ENCODE measurements at regions not wholly inside any gene's neighbourhood (a gene's known extent, or its start where the extent isn't known, plus 50 kb on each side); places are given as distances from the start of the nearest gene placed in this dataset.
A peak's percentile ranks its signal among the peaks of the same experiment; 100 is the strongest.
"Not testable (repeated sequence)": the region's sequence is repeated elsewhere in the genome, so short reads cannot be mapped to it uniquely, and the experiment has no call there.

DNA sequence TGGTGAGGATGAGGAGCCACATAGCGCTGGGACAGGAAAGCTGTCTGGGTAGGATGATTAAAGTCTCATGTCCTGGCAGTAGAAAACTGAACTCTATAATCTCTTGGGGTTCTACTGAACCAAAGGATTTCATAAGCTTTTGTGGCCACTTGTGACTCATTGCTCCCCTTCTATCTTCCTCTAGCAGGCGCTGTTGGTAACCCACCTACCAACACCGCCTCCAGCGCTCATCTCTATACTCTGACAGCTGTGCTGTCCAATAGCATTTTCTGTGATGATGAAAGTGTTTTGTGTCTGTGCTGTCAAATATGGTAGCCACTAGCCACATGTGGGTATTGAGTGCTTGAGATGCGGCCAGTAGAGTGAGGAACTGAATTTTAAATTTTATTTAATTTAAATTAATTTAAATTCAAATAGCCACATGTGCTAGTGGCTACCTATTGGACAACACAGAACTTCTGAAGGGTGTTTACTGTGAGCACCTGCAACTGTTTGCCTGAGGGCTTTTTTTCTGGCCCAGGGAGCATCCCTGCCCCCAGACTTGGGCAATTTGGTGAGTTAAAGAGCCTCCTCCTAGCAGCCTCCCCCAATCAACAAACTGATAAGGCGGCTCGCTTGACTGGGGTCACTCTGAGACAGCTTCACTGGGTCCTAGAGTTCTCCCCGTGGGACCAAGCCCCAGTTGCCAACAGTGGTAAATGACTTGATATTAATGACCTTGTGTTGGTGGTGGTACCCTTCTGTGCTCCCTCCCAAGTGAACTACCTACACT lies 169.2 kb upstream of the ATP6AP2 start:
- DNase-seq, result no peak

DNA sequence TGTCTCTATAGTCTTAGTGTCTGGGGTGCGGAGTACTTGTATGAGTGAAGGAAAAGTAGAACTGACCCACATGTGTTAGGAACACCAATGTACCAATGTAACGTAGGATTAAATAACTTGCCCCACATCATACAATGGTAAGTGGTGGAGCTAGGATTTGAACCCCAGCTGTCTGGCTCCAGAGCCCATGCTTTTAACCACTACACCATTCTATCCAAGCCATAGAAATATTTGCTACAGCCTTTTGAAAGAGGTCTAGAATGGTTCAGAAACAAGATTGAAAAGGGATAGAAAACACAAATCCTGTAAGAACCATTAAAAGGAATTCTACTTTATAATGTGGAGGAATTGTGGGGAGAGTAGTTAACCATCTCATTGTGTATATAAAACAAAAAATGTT lies 169.9 kb upstream of the ATP6AP2 start:
- no peak for DNase-seq

- DNase-seq, result no peak
Measured at GRCh38 chrX:40406330-40406859, 174.4 kb upstream of the ATP6AP2 start.

- no peak for DNase-seq
Measured at GRCh38 chrX:40405399-40405798, 175.4 kb upstream of the ATP6AP2 start.

GRCh38 chrX:40403757-40404156 lies 177.0 kb upstream of the ATP6AP2 start:
- no peak for DNase-seq

- peak; percentile 52 for DNase-seq
Measured at GRCh38 chrX:40402831-40403533, 177.8 kb upstream of the ATP6AP2 start.

GRCh38 chrX:40395102-40395501 lies 185.7 kb upstream of the ATP6AP2 start:
- no peak for DNase-seq

GRCh38 chrX:40394302-40394701 lies 186.5 kb upstream of the ATP6AP2 start:
- no peak for DNase-seq

GRCh38 chrX:40392599-40392998 lies 188.2 kb upstream of the ATP6AP2 start:
- DNase-seq, result no peak

DNA sequence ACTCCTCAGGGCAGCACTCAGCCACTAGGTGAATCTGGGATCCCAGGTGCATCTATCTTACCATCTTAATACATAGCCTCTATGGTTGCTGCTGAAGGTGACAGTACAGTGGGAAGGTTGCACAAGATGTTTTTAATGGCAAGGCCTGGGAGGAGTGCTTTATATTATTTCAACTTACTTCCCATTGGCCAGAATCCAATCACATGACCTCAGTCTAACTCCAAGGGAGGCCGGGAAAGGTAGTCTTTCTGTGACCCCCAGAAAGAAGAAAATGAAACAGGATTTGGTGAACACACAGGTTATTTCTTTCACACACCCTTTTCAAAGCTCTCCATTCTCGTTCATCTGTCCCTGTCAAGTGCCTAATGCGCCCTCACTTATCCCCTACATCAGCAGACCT lies 189.1 kb upstream of the ATP6AP2 start:
- no peak for DNase-seq

DNA sequence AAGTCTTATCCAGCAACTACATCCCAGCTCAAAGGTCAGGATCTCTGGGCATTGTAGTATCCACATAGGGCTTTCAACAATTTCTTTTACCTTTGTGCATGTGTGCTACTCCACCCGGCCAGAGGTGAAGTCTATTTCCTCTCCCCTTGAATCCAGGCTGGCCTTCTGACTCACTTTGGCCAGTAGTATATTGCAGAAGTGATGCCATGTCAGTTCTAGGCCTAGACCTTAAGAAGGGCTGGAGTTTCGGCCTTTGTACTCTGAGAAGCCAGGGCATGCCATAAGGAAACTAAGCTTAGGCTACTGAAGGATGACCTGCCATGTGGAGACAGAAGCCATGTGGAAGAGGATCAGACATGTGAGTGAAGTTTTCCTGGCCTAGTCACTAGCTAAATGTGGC lies 191.2 kb upstream of the ATP6AP2 start:
- DNase-seq, result no peak

DNA sequence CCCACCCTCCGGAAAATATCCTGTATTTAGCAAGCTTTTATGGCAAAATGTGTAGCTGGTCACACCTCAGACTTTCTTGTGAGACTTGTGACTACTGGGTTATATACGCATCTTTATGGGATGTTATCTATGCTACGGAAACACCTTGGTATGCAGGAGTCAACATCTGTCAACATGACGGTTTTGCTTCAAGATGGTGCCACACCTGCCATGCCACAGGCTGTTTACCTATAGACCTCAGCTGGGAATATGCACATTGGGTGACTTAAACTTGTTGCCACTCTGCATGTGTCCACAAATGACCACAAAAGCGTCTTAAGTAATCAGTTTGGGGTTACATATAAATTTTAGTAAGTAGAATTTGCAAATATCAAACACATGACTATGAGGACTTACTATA lies 192.3 kb upstream of the ATP6AP2 start:
- DNase-seq, result no peak

- not testable (repeated sequence) for DNase-seq
Measured at GRCh38 chrX:40387869-40388268, 192.9 kb upstream of the ATP6AP2 start.

GRCh38 chrX:40387311-40387710 lies 193.5 kb upstream of the ATP6AP2 start:
- DNase-seq, result not testable (repeated sequence)

DNA sequence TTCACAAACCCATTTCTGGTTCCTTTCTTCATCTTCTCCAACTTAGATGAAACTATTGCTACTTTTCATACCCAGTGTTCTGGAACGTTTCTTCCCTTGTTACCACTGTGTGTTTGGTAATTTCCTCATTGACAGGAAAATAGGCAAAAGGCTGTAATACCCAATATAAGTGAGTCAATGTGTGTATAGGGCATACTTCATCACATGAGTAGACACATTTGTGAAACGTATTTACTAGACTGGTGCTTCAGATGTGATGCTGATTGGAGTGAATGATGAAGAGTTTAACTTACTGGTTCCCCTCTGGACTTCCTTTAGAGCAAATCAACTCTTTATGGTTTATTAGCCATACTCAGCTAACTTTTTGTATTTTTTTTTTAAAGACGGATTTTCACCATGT lies 195.1 kb upstream of the ATP6AP2 start:
- no peak for DNase-seq

GRCh38 chrX:40385256-40385655 lies 195.5 kb upstream of the ATP6AP2 start:
- DNase-seq, result no peak

GRCh38 chrX:40383969-40384368 lies 196.8 kb upstream of the ATP6AP2 start:
- DNase-seq, result no peak

- DNase-seq, result no peak
Measured at GRCh38 chrX:40383360-40383759, 197.4 kb upstream of the ATP6AP2 start.

DNA sequence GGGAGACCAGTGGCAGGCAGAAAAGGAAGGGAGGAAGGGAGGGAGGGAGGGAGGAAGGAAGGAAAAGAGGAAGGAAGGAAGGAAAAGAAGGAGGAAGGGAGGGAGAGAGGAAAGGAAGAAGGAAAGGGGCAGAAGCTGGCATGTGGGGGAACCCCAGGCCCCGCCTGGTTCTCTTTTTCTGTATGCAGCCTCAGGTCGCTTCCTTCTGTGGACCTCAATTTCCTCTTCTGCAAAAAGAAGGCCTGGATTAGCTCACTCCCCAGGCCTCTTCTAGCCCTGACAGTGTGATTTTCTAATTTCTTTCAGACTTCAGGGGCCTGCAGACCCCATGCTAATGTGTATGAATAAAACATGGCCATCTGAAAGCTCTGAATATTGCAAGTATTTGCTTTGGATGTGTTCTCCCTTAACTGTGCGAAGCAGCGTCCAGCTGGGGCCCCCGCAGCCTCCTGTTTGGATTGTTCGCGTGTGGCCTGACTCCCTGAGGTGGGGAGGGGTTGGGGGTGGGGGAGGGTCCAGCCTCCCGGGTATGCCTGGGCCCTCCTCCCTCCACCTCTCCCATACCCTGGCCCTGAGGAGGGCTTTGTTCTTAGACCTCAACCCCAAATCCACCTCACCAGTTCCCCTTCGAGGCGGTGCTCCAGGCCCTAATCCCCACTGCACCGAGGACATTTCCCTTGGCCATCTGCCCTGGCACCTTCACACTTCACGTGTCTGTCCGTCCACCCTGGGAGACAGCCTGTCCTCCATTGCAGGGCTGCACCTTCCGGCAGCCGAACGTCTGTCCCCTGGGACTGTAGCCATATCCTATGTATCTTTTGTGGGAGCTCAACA lies 199.9 kb upstream of the ATP6AP2 start:
- no peak for DNase-seq

- DNase-seq, result no peak
Measured at GRCh38 chrX:40377684-40378083, 203.1 kb upstream of the ATP6AP2 start.

GRCh38 chrX:40374486-40374885 lies 206.3 kb upstream of the ATP6AP2 start:
- DNase-seq, result no peak

DNA sequence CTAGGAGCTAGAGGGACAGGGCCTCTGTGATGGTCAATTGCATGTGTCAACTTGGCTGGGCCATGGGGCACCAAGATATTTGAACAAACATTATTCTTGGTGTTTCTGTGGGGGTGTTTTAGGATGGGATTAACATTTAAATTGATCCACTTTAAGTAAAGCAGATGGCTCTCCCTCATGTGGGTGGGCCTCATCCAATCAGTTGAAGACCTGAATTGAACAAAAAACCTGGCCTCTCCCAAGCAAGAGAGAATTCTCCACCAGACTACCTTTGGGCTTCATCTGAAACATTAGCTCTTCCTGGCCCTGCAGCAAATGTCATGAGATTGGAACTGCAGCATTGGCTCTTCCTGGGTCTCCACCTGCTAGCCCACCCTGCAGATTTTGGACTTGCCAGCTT lies 207.1 kb upstream of the ATP6AP2 start:
- no peak for DNase-seq

DNA sequence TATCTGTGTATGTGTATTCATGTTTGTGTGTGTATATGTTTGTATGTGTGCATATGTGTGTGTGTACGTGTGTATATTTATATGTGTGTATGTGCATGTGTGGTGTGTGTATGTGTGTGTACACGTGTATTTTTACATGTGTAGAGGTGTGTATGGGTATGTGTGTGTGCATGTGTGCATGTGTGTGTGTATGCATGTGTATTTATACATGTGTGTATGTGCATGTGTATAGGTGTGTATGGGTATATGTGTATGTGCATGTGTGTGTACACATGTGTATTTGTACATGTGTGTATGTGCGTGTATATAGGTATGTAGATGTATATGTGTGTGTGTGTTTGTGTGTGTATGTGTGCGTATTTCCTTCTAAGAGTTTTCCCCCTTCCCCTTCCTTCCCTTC lies 207.7 kb upstream of the ATP6AP2 start:
- DNase-seq, result no peak
